ENCODE measurements at regions not wholly inside any gene's neighbourhood (a gene's known extent, or its start where the extent isn't known, plus 50 kb on each side); places are given as distances from the start of the nearest gene placed in this dataset.

DNA sequence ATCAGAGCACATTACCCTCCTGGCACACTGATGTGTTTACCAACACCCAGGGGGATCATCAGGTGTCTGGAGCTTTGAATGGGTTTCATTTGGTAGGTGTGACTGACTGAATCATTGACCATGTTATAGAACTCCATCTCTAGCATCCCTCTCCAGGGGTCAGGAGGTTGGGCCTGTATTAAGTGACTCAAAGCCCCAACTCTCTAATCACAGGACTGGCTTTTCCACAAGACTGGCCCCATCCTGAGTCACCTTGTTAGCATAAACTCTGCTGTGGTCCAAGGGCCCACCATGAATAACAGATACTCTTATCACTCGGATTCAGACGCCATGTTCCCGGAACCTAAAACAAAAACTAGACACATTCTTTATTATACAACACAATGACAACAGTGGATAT is 125.9 kb upstream of the NDUFV2 start (continued):
- no peak for TF ChIP-seq EZH2phosphoT487 (IDR thresholded peaks at IDR 0.05; ENCODE audit: borderline replicate concordance)
- no peak for TF ChIP-seq TCF7L2 (IDR thresholded peaks at IDR 0.05; ENCODE audit: borderline replicate concordance, extremely low read depth, insufficient read depth, insufficient read length)
- TF ChIP-seq CBX3 (IDR thresholded peaks at IDR 0.05; ENCODE audit: low read depth) = no peak
- TF ChIP-seq SP1 (IDR thresholded peaks at IDR 0.05; ENCODE audit: low read depth) = no peak
- TF ChIP-seq CEBPB (IDR thresholded peaks at IDR 0.05; ENCODE audit: low read depth) = no peak
- no peak for TF ChIP-seq POLR2A (IDR thresholded peaks at IDR 0.05; ENCODE audit: borderline replicate concordance, extremely low read depth, insufficient read depth, insufficient read length)

- H3K4me1 ChIP-seq (ENCODE audit: control insufficient read depth in 1 of 2, insufficient read depth in 2 of 2, low read length in 2 of 2) = no peaks in the 10 kb centered on the region; a peak in 1 of 4 replicates
- ChIA-PET POLR2A (no interaction called here), CTCF (no interaction called here), RAD21 (ENCODE audit: low non-redundant PET in 1 of 2, low total read pairs in 2 of 2, uncharacterized antibody in 2 of 2, unreplicated experiment in 2 of 2) (no interaction called here)
- H3K9ac ChIP-seq (ENCODE audit: low read length) = no peak overlapping the region
- no peak overlapping the region for H3K4me2 ChIP-seq (ENCODE audit: low read length)
- intact Hi-C loops (cut with micrococcal nuclease) = no loop called here
- H3K9me3 ChIP-seq (ENCODE audit: control insufficient read depth in 1 of 2, insufficient read depth in 1 of 2, low read depth in 1 of 2, low read length in 2 of 2) = no peaks in the 10 kb centered on the region; a peak in 1 of 4 replicates
- no peak overlapping the region for H3K4me3 ChIP-seq (replicated peaks in 1 of 2; ENCODE audit: low read depth in 1 of 2, low read length in 2 of 2)
- no peaks in the 10 kb centered on the region for H3K36me3 ChIP-seq (ENCODE audit: control insufficient read depth in 1 of 2, insufficient read depth in 2 of 2, low read length in 2 of 2)
- no TSS peak for BruUV-seq (replicated peaks)
- ATAC-seq = no peak
- H3K79me2 ChIP-seq (ENCODE audit: insufficient read depth, low read length) = no peaks in the 10 kb centered on the region
- no peak for DNase-seq (ENCODE audit: low read depth, low spot score)
- no peaks in the 10 kb centered on the region for H4K20me1 ChIP-seq (ENCODE audit: insufficient read depth)
- H3K27ac ChIP-seq (ENCODE audit: low read depth, low read length) = no peak overlapping the region
- H3K27me3 ChIP-seq (ENCODE audit: insufficient read depth, low read length) = no peaks in the 10 kb centered on the region
- no peaks in the 10 kb centered on the region for H3K9me2 ChIP-seq (ENCODE audit: insufficient read depth)
- no peak overlapping the region for H2AFZ ChIP-seq (ENCODE audit: low read depth, low read length, poor library complexity, severe bottlenecking)
- TF ChIP-seq SIN3A (IDR thresholded peaks at IDR 0.05; ENCODE audit: low read depth) (no peak), YY1 (IDR thresholded peaks at IDR 0.05; ENCODE audit: extremely low read depth, insufficient replicate concordance, low read depth, low read length) (no peak), POLR2AphosphoS5 (IDR thresholded peaks at IDR 0.05; ENCODE audit: low read depth, low read length) (no peak), EZH2phosphoT487 (IDR thresholded peaks at IDR 0.05; ENCODE audit: borderline replicate concordance) (no peak), RAD21 (IDR thresholded peaks at IDR 0.05; ENCODE audit: low read depth) (no peak), CBX3 (IDR thresholded peaks at IDR 0.05; ENCODE audit: low read depth) (no peak), ATF3 (IDR thresholded peaks at IDR 0.05) (no peak), TCF7L2 (IDR thresholded peaks at IDR 0.05; ENCODE audit: borderline replicate concordance, extremely low read depth, insufficient read depth, insufficient read length) (no peak), FOSL1 (IDR thresholded peaks at IDR 0.05; ENCODE audit: low read depth) (no peak), EGR1 (IDR thresholded peaks at IDR 0.05; ENCODE audit: low read depth) (no peak), EZH2 (IDR thresholded peaks at IDR 0.05) (no peak), JUND (IDR thresholded peaks at IDR 0.05) (no peak), ZBTB33 (IDR thresholded peaks at IDR 0.05; ENCODE audit: extremely low read depth, insufficient replicate concordance, low read length) (no peak), SRF (IDR thresholded peaks at IDR 0.05; ENCODE audit: low read depth) (no peak), CEBPB (IDR thresholded peaks at IDR 0.05; ENCODE audit: low read depth) (no peak), ELF1 (IDR thresholded peaks at IDR 0.05; ENCODE audit: borderline replicate concordance, low read depth) (no peak)
- TF ChIP-seq, protein P1, sequence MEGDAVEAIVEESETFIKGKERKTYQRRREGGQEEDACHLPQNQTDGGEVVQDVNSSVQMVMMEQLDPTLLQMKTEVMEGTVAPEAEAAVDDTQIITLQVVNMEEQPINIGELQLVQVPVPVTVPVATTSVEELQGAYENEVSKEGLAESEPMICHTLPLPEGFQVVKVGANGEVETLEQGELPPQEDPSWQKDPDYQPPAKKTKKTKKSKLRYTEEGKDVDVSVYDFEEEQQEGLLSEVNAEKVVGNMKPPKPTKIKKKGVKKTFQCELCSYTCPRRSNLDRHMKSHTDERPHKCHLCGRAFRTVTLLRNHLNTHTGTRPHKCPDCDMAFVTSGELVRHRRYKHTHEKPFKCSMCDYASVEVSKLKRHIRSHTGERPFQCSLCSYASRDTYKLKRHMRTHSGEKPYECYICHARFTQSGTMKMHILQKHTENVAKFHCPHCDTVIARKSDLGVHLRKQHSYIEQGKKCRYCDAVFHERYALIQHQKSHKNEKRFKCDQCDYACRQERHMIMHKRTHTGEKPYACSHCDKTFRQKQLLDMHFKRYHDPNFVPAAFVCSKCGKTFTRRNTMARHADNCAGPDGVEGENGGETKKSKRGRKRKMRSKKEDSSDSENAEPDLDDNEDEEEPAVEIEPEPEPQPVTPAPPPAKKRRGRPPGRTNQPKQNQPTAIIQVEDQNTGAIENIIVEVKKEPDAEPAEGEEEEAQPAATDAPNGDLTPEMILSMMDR (IDR thresholded peaks at IDR 0.05 in 2 of 3, conservative IDR thresholded peaks at IDR 0.05 in 1 of 3; ENCODE audit: borderline replicate concordance in 1 of 3, insufficient read depth in 1 of 3, low read depth in 2 of 3, low read length in 2 of 3) = no peak
- TF ChIP-seq, protein P2, sequence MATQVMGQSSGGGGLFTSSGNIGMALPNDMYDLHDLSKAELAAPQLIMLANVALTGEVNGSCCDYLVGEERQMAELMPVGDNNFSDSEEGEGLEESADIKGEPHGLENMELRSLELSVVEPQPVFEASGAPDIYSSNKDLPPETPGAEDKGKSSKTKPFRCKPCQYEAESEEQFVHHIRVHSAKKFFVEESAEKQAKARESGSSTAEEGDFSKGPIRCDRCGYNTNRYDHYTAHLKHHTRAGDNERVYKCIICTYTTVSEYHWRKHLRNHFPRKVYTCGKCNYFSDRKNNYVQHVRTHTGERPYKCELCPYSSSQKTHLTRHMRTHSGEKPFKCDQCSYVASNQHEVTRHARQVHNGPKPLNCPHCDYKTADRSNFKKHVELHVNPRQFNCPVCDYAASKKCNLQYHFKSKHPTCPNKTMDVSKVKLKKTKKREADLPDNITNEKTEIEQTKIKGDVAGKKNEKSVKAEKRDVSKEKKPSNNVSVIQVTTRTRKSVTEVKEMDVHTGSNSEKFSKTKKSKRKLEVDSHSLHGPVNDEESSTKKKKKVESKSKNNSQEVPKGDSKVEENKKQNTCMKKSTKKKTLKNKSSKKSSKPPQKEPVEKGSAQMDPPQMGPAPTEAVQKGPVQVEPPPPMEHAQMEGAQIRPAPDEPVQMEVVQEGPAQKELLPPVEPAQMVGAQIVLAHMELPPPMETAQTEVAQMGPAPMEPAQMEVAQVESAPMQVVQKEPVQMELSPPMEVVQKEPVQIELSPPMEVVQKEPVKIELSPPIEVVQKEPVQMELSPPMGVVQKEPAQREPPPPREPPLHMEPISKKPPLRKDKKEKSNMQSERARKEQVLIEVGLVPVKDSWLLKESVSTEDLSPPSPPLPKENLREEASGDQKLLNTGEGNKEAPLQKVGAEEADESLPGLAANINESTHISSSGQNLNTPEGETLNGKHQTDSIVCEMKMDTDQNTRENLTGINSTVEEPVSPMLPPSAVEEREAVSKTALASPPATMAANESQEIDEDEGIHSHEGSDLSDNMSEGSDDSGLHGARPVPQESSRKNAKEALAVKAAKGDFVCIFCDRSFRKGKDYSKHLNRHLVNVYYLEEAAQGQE (IDR thresholded peaks at IDR 0.05; ENCODE audit: low read depth) = no peak
Measured at GRCh38 chr18:8977166-8977565, 125.3 kb upstream of the NDUFV2 start.

Data from HCT116 (cell line).